Testis (tissue), 2 donors: ENCODE measurements at regions not wholly inside any gene's neighbourhood (a gene's known extent, or its start where the extent isn't known, plus 50 kb on each side); places are given as distances from the start of the nearest gene placed in this dataset.

ENCODE experiments used
- POLR2A ChIP-seq: fragments of 450-650 bp; IDR thresholded peaks from one replicate; pipeline ENCODE4 v1.6.1; 2017; ENCODE audit warnings: antibody characterized with exemption, mild to moderate bottlenecking, moderate library complexity
- TF ChIP-seq, protein P1 (sequence below), 3 experiments: fragments of 450-650 bp in 2 of 3; fragments of 200-600 bp in 1 of 3; sonication (generic) in 1 of 3; IDR thresholded peaks; one replicate each; pipeline ENCODE4 v1.5.1; 2016 to 2019; ENCODE audit warnings: antibody characterized with exemption in 3 of 3, mild to moderate bottlenecking in 2 of 3, moderate library complexity in 1 of 3

DNA sequence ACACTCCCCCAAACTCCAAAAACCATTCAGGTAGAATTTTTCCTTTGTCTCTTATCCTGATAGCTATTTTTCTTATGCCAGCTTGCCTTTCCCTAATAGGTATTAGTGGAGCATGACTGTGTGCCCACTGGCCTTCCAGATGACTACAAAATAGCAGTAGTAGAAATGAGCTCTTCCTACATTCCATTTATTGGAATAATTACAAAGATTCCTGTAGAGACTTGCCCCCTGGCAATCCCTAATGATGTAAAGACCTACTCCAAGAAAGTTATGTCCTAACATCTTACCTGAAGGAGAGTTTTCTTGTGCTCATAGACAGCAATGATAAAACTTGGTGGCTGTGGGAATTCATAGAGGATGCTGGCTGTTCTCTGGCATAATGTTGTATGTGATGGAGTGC is 501.8 kb downstream of the GATA3 start:
- TF ChIP-seq, protein P1, sequence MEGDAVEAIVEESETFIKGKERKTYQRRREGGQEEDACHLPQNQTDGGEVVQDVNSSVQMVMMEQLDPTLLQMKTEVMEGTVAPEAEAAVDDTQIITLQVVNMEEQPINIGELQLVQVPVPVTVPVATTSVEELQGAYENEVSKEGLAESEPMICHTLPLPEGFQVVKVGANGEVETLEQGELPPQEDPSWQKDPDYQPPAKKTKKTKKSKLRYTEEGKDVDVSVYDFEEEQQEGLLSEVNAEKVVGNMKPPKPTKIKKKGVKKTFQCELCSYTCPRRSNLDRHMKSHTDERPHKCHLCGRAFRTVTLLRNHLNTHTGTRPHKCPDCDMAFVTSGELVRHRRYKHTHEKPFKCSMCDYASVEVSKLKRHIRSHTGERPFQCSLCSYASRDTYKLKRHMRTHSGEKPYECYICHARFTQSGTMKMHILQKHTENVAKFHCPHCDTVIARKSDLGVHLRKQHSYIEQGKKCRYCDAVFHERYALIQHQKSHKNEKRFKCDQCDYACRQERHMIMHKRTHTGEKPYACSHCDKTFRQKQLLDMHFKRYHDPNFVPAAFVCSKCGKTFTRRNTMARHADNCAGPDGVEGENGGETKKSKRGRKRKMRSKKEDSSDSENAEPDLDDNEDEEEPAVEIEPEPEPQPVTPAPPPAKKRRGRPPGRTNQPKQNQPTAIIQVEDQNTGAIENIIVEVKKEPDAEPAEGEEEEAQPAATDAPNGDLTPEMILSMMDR (IDR thresholded peaks at IDR 0.05), result no peak
- no peak for TF ChIP-seq POLR2A
